ENCODE measurements at regions not wholly inside any gene's neighbourhood (a gene's known extent, or its start where the extent isn't known, plus 50 kb on each side); places are given as distances from the start of the nearest gene placed in this dataset.
"Not testable (repeated sequence)": the region's sequence is repeated elsewhere in the genome, so short reads cannot be mapped to it uniquely, and the experiment has no call there.

DNA sequence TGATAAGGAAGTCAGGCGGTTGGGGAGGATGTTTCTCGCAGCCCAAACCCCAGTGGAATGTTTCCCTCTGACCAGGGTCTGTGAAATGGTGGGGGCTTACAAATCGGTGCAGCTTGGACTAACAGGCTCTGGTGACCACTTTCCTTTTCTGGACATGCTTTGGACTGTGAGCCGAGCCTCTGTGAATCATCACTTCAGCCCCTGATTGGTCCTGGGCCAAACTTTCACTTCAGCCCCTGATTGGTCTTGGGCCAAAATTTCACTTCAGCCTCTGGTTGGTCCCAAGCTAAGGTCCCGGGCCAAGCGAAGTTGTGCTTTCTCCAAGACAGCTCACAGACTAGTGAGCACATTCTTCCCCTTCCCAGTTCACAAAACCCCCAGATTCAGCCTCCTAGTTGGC lies 223.7 kb upstream of the ANKRD20A1 start:
- TF ChIP-seq, protein P1, sequence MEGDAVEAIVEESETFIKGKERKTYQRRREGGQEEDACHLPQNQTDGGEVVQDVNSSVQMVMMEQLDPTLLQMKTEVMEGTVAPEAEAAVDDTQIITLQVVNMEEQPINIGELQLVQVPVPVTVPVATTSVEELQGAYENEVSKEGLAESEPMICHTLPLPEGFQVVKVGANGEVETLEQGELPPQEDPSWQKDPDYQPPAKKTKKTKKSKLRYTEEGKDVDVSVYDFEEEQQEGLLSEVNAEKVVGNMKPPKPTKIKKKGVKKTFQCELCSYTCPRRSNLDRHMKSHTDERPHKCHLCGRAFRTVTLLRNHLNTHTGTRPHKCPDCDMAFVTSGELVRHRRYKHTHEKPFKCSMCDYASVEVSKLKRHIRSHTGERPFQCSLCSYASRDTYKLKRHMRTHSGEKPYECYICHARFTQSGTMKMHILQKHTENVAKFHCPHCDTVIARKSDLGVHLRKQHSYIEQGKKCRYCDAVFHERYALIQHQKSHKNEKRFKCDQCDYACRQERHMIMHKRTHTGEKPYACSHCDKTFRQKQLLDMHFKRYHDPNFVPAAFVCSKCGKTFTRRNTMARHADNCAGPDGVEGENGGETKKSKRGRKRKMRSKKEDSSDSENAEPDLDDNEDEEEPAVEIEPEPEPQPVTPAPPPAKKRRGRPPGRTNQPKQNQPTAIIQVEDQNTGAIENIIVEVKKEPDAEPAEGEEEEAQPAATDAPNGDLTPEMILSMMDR (IDR thresholded peaks at IDR 0.05) = not testable (repeated sequence)
- not testable (repeated sequence) for TF ChIP-seq EZH2 (IDR thresholded peaks at IDR 0.05; ENCODE audit: borderline replicate concordance, insufficient read depth, low read depth, low read length, poor library complexity, severe bottlenecking)
